T-helper 2 cell treated with Interferon-gamma antibody and Interleukin-4, amounts not matched to agents 5 μg/mL and 100 μg/mL, for 36 hours (primary cell): ENCODE measurements at regions not wholly inside any gene's neighbourhood (a gene's known extent, or its start where the extent isn't known, plus 50 kb on each side); places are given as distances from the start of the nearest gene placed in this dataset.
A peak's percentile ranks its signal among the peaks of the same experiment; 100 is the strongest.

Experiments used
- DNase-seq: peaks from one replicate; pipeline ENCODE4 v3.0.0; 2021; ENCODE audit warnings: low spot score
- H3K27ac Mint-ChIP-seq: one replicate; pipeline ENCODE4 v1.8.0; 2021; ENCODE audit warnings: mild to moderate bottlenecking, mixed read lengths
- H3K27me3 Mint-ChIP-seq: one replicate; pipeline ENCODE4 v1.8.0; 2021; ENCODE audit warnings: low read depth, mixed read lengths
- H3K36me3 Mint-ChIP-seq: one replicate; pipeline ENCODE4 v1.8.0; 2021; ENCODE audit warnings: low read depth, mixed read lengths
- H3K4me1 Mint-ChIP-seq: one replicate; pipeline ENCODE4 v1.8.0; 2021; ENCODE audit warnings: low read depth, mixed read lengths
- H3K4me3 Mint-ChIP-seq: one replicate; pipeline ENCODE4 v1.8.0; 2022; ENCODE audit warnings: mild to moderate bottlenecking, moderate library complexity, mixed read lengths
- H3K9me3 Mint-ChIP-seq: one replicate; pipeline ENCODE4 v1.8.0; 2021; ENCODE audit warnings: mixed read lengths

GRCh38 chr5:143659599-143660238 lies 152.2 kb upstream of the HMHB1 start:
- no peaks in the 10 kb centered on the region for H3K36me3 Mint-ChIP-seq
- no peak for DNase-seq
- no peaks in the 10 kb centered on the region for H3K9me3 Mint-ChIP-seq
- no peak overlapping the region for H3K27ac Mint-ChIP-seq
- no peak overlapping the region for H3K4me3 Mint-ChIP-seq
- H3K4me1 Mint-ChIP-seq: no peaks in the 10 kb centered on the region
- H3K27me3 Mint-ChIP-seq: peaks cover 8% of the 10 kb centered on the region

GRCh38 chr5:143658956-143659355 lies 153.0 kb upstream of the HMHB1 start:
- Mint-ChIP-seq H3K27ac (no peak overlapping the region), H3K27me3 (peaks cover 8% of the 10 kb centered on the region), H3K9me3 (no peaks in the 10 kb centered on the region), H3K4me3 (no peak overlapping the region), H3K36me3 (no peaks in the 10 kb centered on the region), H3K4me1 (no peaks in the 10 kb centered on the region)
- DNase-seq: no peak

- H3K4me3 Mint-ChIP-seq: no peak overlapping the region
- no peak for DNase-seq
- peaks cover 8% of the 10 kb centered on the region for H3K27me3 Mint-ChIP-seq
- no peaks in the 10 kb centered on the region for H3K36me3 Mint-ChIP-seq
- peaks cover 2% of the 10 kb centered on the region for H3K4me1 Mint-ChIP-seq
- no peaks in the 10 kb centered on the region for H3K9me3 Mint-ChIP-seq
- H3K27ac Mint-ChIP-seq: no peak overlapping the region
These were observed 154.2 kb upstream of the HMHB1 start for GRCh38 chr5:143657647-143658285.

GRCh38 chr5:143653766-143654282 lies 158.1 kb upstream of the HMHB1 start:
- Mint-ChIP-seq H3K4me1 (peaks cover 2% of the 10 kb centered on the region), H3K27me3 (no peaks in the 10 kb centered on the region), H3K27ac (no peak overlapping the region), H3K4me3 (no peak overlapping the region), H3K9me3 (no peaks in the 10 kb centered on the region), H3K36me3 (no peaks in the 10 kb centered on the region)
- DNase-seq: no peak

- H3K9me3 Mint-ChIP-seq: no peaks in the 10 kb centered on the region
- no peak overlapping the region for H3K4me3 Mint-ChIP-seq
- H3K27me3 Mint-ChIP-seq: no peaks in the 10 kb centered on the region
- peaks cover 2% of the 10 kb centered on the region for H3K4me1 Mint-ChIP-seq
- H3K27ac Mint-ChIP-seq: no peak overlapping the region
- DNase-seq: peak; percentile 19
- H3K36me3 Mint-ChIP-seq: no peaks in the 10 kb centered on the region
These were observed 158.7 kb upstream of the HMHB1 start for GRCh38 chr5:143653256-143653655.

- Mint-ChIP-seq H3K4me1 (peaks cover 2% of the 10 kb centered on the region), H3K36me3 (no peaks in the 10 kb centered on the region), H3K27ac (no peak overlapping the region), H3K27me3 (no peaks in the 10 kb centered on the region), H3K9me3 (no peaks in the 10 kb centered on the region), H3K4me3 (no peak overlapping the region)
- DNase-seq: peak; percentile 32
These were observed 159.8 kb upstream of the HMHB1 start for GRCh38 chr5:143652108-143652700.

- no peaks in the 10 kb centered on the region for H3K27me3 Mint-ChIP-seq
- no peak overlapping the region for H3K4me3 Mint-ChIP-seq
- no peak overlapping the region for H3K27ac Mint-ChIP-seq
- no peak for DNase-seq
- H3K4me1 Mint-ChIP-seq: peaks cover 2% of the 10 kb centered on the region
- H3K36me3 Mint-ChIP-seq: no peaks in the 10 kb centered on the region
- no peaks in the 10 kb centered on the region for H3K9me3 Mint-ChIP-seq
These were observed 161.9 kb upstream of the HMHB1 start for GRCh38 chr5:143649937-143650621.

GRCh38 chr5:143648696-143649095 lies 163.3 kb upstream of the HMHB1 start:
- H3K4me3 Mint-ChIP-seq: no peak overlapping the region
- no peak for DNase-seq
- H3K4me1 Mint-ChIP-seq: peaks cover under 1% of the 10 kb centered on the region
- no peak overlapping the region for H3K27ac Mint-ChIP-seq
- H3K36me3 Mint-ChIP-seq: no peaks in the 10 kb centered on the region
- no peaks in the 10 kb centered on the region for H3K9me3 Mint-ChIP-seq
- H3K27me3 Mint-ChIP-seq: no peaks in the 10 kb centered on the region

GRCh38 chr5:143646961-143647360 lies 165.0 kb upstream of the HMHB1 start:
- no peak for DNase-seq
- H3K27me3 Mint-ChIP-seq: no peaks in the 10 kb centered on the region
- no peaks in the 10 kb centered on the region for H3K4me1 Mint-ChIP-seq
- H3K4me3 Mint-ChIP-seq: no peak overlapping the region
- H3K36me3 Mint-ChIP-seq: no peaks in the 10 kb centered on the region
- no peak overlapping the region for H3K27ac Mint-ChIP-seq
- no peaks in the 10 kb centered on the region for H3K9me3 Mint-ChIP-seq

- no peaks in the 10 kb centered on the region for H3K36me3 Mint-ChIP-seq
- H3K27me3 Mint-ChIP-seq: no peaks in the 10 kb centered on the region
- no peak overlapping the region for H3K27ac Mint-ChIP-seq
- no peak overlapping the region for H3K4me3 Mint-ChIP-seq
- no peaks in the 10 kb centered on the region for H3K9me3 Mint-ChIP-seq
- no peak for DNase-seq
- no peaks in the 10 kb centered on the region for H3K4me1 Mint-ChIP-seq
These were observed 166.6 kb upstream of the HMHB1 start for GRCh38 chr5:143645356-143645755.

- Mint-ChIP-seq H3K36me3 (no peaks in the 10 kb centered on the region), H3K27ac (no peak overlapping the region), H3K27me3 (no peaks in the 10 kb centered on the region), H3K4me1 (no peaks in the 10 kb centered on the region), H3K4me3 (no peak overlapping the region), H3K9me3 (no peaks in the 10 kb centered on the region)
- no peak for DNase-seq
These were observed 167.2 kb upstream of the HMHB1 start for GRCh38 chr5:143644727-143645126.

GRCh38 chr5:143642791-143643190 lies 169.2 kb upstream of the HMHB1 start:
- no peak overlapping the region for H3K27ac Mint-ChIP-seq
- DNase-seq: no peak
- no peaks in the 10 kb centered on the region for H3K4me1 Mint-ChIP-seq
- H3K9me3 Mint-ChIP-seq: no peaks in the 10 kb centered on the region
- H3K36me3 Mint-ChIP-seq: no peaks in the 10 kb centered on the region
- no peak overlapping the region for H3K4me3 Mint-ChIP-seq
- H3K27me3 Mint-ChIP-seq: no peaks in the 10 kb centered on the region

GRCh38 chr5:143641549-143642355 lies 170.2 kb upstream of the HMHB1 start:
- DNase-seq: no peak
- no peaks in the 10 kb centered on the region for H3K36me3 Mint-ChIP-seq
- H3K27me3 Mint-ChIP-seq: no peaks in the 10 kb centered on the region
- no peak overlapping the region for H3K4me3 Mint-ChIP-seq
- H3K4me1 Mint-ChIP-seq: no peaks in the 10 kb centered on the region
- no peaks in the 10 kb centered on the region for H3K9me3 Mint-ChIP-seq
- H3K27ac Mint-ChIP-seq: no peak overlapping the region
